ENCODE measurements at regions not wholly inside any gene's neighbourhood (a gene's known extent, or its start where the extent isn't known, plus 50 kb on each side); places are given as distances from the start of the nearest gene placed in this dataset.
"Not testable (repeated sequence)": the region's sequence is repeated elsewhere in the genome, so short reads cannot be mapped to it uniquely, and the experiment has no call there.

- no peaks in the 10 kb centered on the region for H3K36me3 Mint-ChIP-seq
- peaks cover 0 to 6% (median 4%) of the 10 kb centered on the region in 5 donors for H3K9me3 Mint-ChIP-seq
- Histone ChIP-seq H3K4me1 (ENCODE audit: insufficient read depth, low read length) (no peaks in the 10 kb centered on the region), H3K4me3 (ENCODE audit: low read length) (no peak overlapping the region), H3K36me3 (ENCODE audit: insufficient read depth, low read length) (no peaks in the 10 kb centered on the region), H3K27ac (ENCODE audit: low read depth, low read length) (no peak overlapping the region), H3K9me3 (ENCODE audit: low read length) (no peaks in the 10 kb centered on the region), H3K27me3 (ENCODE audit: insufficient read depth, low read length, poor library complexity, severe bottlenecking) (no peaks in the 10 kb centered on the region)
- DNase-seq: no peak
- H3K27ac Mint-ChIP-seq: no peak overlapping the region
- POLR2A ChIA-PET: no interaction called here
- CTCF ChIA-PET: no interaction called here
- H3K27me3 Mint-ChIP-seq: no peaks in the 10 kb centered on the region
- H3K4me1 Mint-ChIP-seq: no peaks in the 10 kb centered on the region
- H3K4me3 Mint-ChIP-seq: no peak overlapping the region
Observed at GRCh38 chrX:146581981-146582712, 227.4 kb upstream of the CXorf51B start.

- DNase-seq: no peak
- H3K9me3 ChIP-seq (ENCODE audit: low read length): no peaks in the 10 kb centered on the region
- Mint-ChIP-seq H3K27me3 (peaks cover 0 to 9% of the 10 kb centered on the region in 2 donors), H3K36me3 (peaks cover 0 to 1% (median 0%) of the 10 kb centered on the region in 3 donors), H3K9me3 (peaks cover 0 to 7% (median 2%) of the 10 kb centered on the region in 5 donors), H3K4me1 (no peaks in the 10 kb centered on the region), H3K4me3 (no peak overlapping the region), H3K27ac (no peak overlapping the region)
- no peak overlapping the region for H3K4me3 ChIP-seq (ENCODE audit: low read length)
- no peaks in the 10 kb centered on the region for H3K36me3 ChIP-seq (ENCODE audit: insufficient read depth, low read length)
- ChIA-PET POLR2A (no interaction called here), CTCF (no interaction called here)
- no peaks in the 10 kb centered on the region for H3K4me1 ChIP-seq (ENCODE audit: insufficient read depth, low read length)
- no peaks in the 10 kb centered on the region for H3K27me3 ChIP-seq (ENCODE audit: insufficient read depth, low read length, poor library complexity, severe bottlenecking)
- H3K27ac ChIP-seq (ENCODE audit: low read depth, low read length): no peak overlapping the region
Observed at GRCh38 chrX:146602246-146602645, 207.3 kb upstream of the CXorf51B start.

- POLR2A ChIA-PET: no interaction called here
Observed at GRCh38 chrX:146604196-146604595, 205.4 kb upstream of the CXorf51B start.

GRCh38 chrX:146614663-146615478 is 194.7 kb upstream of the CXorf51B start:
- H3K36me3 ChIP-seq (ENCODE audit: insufficient read depth, low read length): no peaks in the 10 kb centered on the region
- Mint-ChIP-seq H3K36me3 (no peaks in the 10 kb centered on the region), H3K27me3 (no peaks in the 10 kb centered on the region), H3K27ac (peak overlapping the region in 1 of 8 donors; percentile 82), H3K4me3 (no peak overlapping the region), H3K9me3 (peaks cover 0 to 7% (median 2%) of the 10 kb centered on the region in 5 donors), H3K4me1 (no peaks in the 10 kb centered on the region)
- CTCF ChIA-PET: no interaction called here
- no peak overlapping the region for H3K4me3 ChIP-seq (ENCODE audit: low read length)
- no peak overlapping the region for H3K27ac ChIP-seq (ENCODE audit: low read depth, low read length)
- no peaks in the 10 kb centered on the region for H3K4me1 ChIP-seq (ENCODE audit: insufficient read depth, low read length)
- POLR2A ChIA-PET: no interaction called here
- no peaks in the 10 kb centered on the region for H3K9me3 ChIP-seq (ENCODE audit: low read length)
- H3K27me3 ChIP-seq (ENCODE audit: insufficient read depth, low read length, poor library complexity, severe bottlenecking): no peaks in the 10 kb centered on the region
- DNase-seq: no peak

More at GRCh38 chrX:146604196-146604595, 205.4 kb upstream of the CXorf51B start:
- Mint-ChIP-seq H3K27ac (no peak overlapping the region), H3K4me3 (no peak overlapping the region), H3K4me1 (no peaks in the 10 kb centered on the region), H3K36me3 (peaks cover 0 to 1% (median 0%) of the 10 kb centered on the region in 3 donors), H3K27me3 (peaks cover 0 to 5% of the 10 kb centered on the region in 2 donors), H3K9me3 (peaks cover 0 to 3% (median 0%) of the 10 kb centered on the region in 5 donors)
- CTCF ChIA-PET: no interaction called here
- H3K36me3 ChIP-seq (ENCODE audit: insufficient read depth, low read length): no peaks in the 10 kb centered on the region
- no peaks in the 10 kb centered on the region for H3K4me1 ChIP-seq (ENCODE audit: insufficient read depth, low read length)
- H3K27ac ChIP-seq (ENCODE audit: low read depth, low read length): no peak overlapping the region
- no peak for DNase-seq
- no peak overlapping the region for H3K4me3 ChIP-seq (ENCODE audit: low read length)
- H3K27me3 ChIP-seq (ENCODE audit: insufficient read depth, low read length, poor library complexity, severe bottlenecking): no peaks in the 10 kb centered on the region
- H3K9me3 ChIP-seq (ENCODE audit: low read length): no peaks in the 10 kb centered on the region

GRCh38 chrX:146615628-146616348 is 193.8 kb upstream of the CXorf51B start:
- Histone ChIP-seq H3K27me3 (ENCODE audit: insufficient read depth, low read length, poor library complexity, severe bottlenecking) (no peaks in the 10 kb centered on the region), H3K36me3 (ENCODE audit: insufficient read depth, low read length) (no peaks in the 10 kb centered on the region), H3K4me3 (ENCODE audit: low read length) (no peak overlapping the region), H3K27ac (ENCODE audit: low read depth, low read length) (no peak overlapping the region), H3K9me3 (ENCODE audit: low read length) (no peaks in the 10 kb centered on the region), H3K4me1 (ENCODE audit: insufficient read depth, low read length) (no peaks in the 10 kb centered on the region)
- DNase-seq: no peak
- POLR2A ChIA-PET: no interaction called here
- no peaks in the 10 kb centered on the region for H3K4me1 Mint-ChIP-seq
- CTCF ChIA-PET: no interaction called here
- H3K9me3 Mint-ChIP-seq: peaks cover 0 to 3% (median 2%) of the 10 kb centered on the region in 5 donors
- no peaks in the 10 kb centered on the region for H3K36me3 Mint-ChIP-seq
- no peaks in the 10 kb centered on the region for H3K27me3 Mint-ChIP-seq
- H3K4me3 Mint-ChIP-seq: no peak overlapping the region
- H3K27ac Mint-ChIP-seq: no peak overlapping the region

GRCh38 chrX:146619943-146620342 is 189.6 kb upstream of the CXorf51B start:
- CTCF ChIA-PET; H3K9me3 ChIP-seq (ENCODE audit: low read length); H3K36me3 Mint-ChIP-seq; H3K27me3 Mint-ChIP-seq; H3K9me3 Mint-ChIP-seq; H3K27me3 ChIP-seq (ENCODE audit: insufficient read depth, low read length, poor library complexity, severe bottlenecking); H3K4me3 ChIP-seq (ENCODE audit: low read length); H3K4me1 ChIP-seq (ENCODE audit: insufficient read depth, low read length); H3K4me3 Mint-ChIP-seq; POLR2A ChIA-PET; H3K27ac ChIP-seq (ENCODE audit: low read depth, low read length); H3K27ac Mint-ChIP-seq; H3K4me1 Mint-ChIP-seq; DNase-seq; H3K36me3 ChIP-seq (ENCODE audit: insufficient read depth, low read length): not testable (repeated sequence)

GRCh38 chrX:146658379-146658778 is 151.2 kb upstream of the CXorf51B start:
- CTCF ChIA-PET: no interaction called here

GRCh38 chrX:146707781-146708180 is 101.8 kb upstream of the CXorf51B start:
- no peaks in the 10 kb centered on the region for H3K4me1 Mint-ChIP-seq
- H3K27me3 Mint-ChIP-seq: no peaks in the 10 kb centered on the region
- Histone ChIP-seq H3K4me1 (ENCODE audit: insufficient read depth, low read length) (no peaks in the 10 kb centered on the region), H3K9me3 (ENCODE audit: low read length) (no peaks in the 10 kb centered on the region), H3K36me3 (ENCODE audit: insufficient read depth, low read length) (no peaks in the 10 kb centered on the region), H3K27ac (ENCODE audit: low read depth, low read length) (no peak overlapping the region), H3K27me3 (ENCODE audit: insufficient read depth, low read length, poor library complexity, severe bottlenecking) (no peaks in the 10 kb centered on the region), H3K4me3 (ENCODE audit: low read length) (no peak overlapping the region)
- ChIA-PET POLR2A (no interaction called here), CTCF (no interaction called here)
- H3K27ac Mint-ChIP-seq: no peak overlapping the region
- no peak overlapping the region for H3K4me3 Mint-ChIP-seq
- peaks cover 0 to 4% (median 2%) of the 10 kb centered on the region in 5 donors for H3K9me3 Mint-ChIP-seq
- H3K36me3 Mint-ChIP-seq: no peaks in the 10 kb centered on the region
- DNase-seq: no peak

More at GRCh38 chrX:146658379-146658778, 151.2 kb upstream of the CXorf51B start:
- Histone ChIP-seq H3K27me3 (ENCODE audit: insufficient read depth, low read length, poor library complexity, severe bottlenecking) (no peaks in the 10 kb centered on the region), H3K4me1 (ENCODE audit: insufficient read depth, low read length) (no peaks in the 10 kb centered on the region), H3K27ac (ENCODE audit: low read depth, low read length) (no peak overlapping the region), H3K36me3 (ENCODE audit: insufficient read depth, low read length) (no peaks in the 10 kb centered on the region), H3K4me3 (ENCODE audit: low read length) (no peak overlapping the region), H3K9me3 (ENCODE audit: low read length) (no peaks in the 10 kb centered on the region)
- no peak for DNase-seq
- Mint-ChIP-seq H3K27ac (no peak overlapping the region), H3K4me3 (no peak overlapping the region), H3K4me1 (no peaks in the 10 kb centered on the region), H3K36me3 (no peaks in the 10 kb centered on the region), H3K9me3 (peaks cover 8 to 13% (median 9%) of the 10 kb centered on the region in 5 donors), H3K27me3 (no peaks in the 10 kb centered on the region)
- POLR2A ChIA-PET: no interaction called here
